ENCODE measurements at regions not wholly inside any gene's neighbourhood (a gene's known extent, or its start where the extent isn't known, plus 50 kb on each side); places are given as distances from the start of the nearest gene placed in this dataset.

- no peak for TF ChIP-seq CHD7 (IDR thresholded peaks at IDR 0.05; ENCODE audit: insufficient replicate concordance, low read length)
- no peak for TF ChIP-seq KDM4A (IDR thresholded peaks at IDR 0.05; ENCODE audit: low read depth, low read length, severe bottlenecking)
- TF ChIP-seq KDM5A (IDR thresholded peaks at IDR 0.05; ENCODE audit: low read length), result no peak
- no peak for TF ChIP-seq CBX5 (IDR thresholded peaks at IDR 0.05; ENCODE audit: low read depth, low read length)
- no peak for TF ChIP-seq EZH2 (IDR thresholded peaks at IDR 0.05; ENCODE audit: low read depth, low read length, severe bottlenecking)
- no peak for TF ChIP-seq SIX5 (IDR thresholded peaks at IDR 0.05; ENCODE audit: low read depth, low read length)
- TF ChIP-seq SIN3A (conservative IDR thresholded peaks at IDR 0.05 in 1 of 2, IDR thresholded peaks at IDR 0.05 in 1 of 2; ENCODE audit: low read depth in 1 of 2, low read length in 2 of 2), result no peak
- TF ChIP-seq SP2 (IDR thresholded peaks at IDR 0.05; ENCODE audit: low read length), result no peak
- TF ChIP-seq GABPA (IDR thresholded peaks at IDR 0.05; ENCODE audit: borderline replicate concordance, insufficient read depth, low read length), result no peak
Observed at GRCh38 chr12:114954511-114955055, 270.6 kb upstream of the TBX3 start (continued).

All from H1 (cell line).